ENCODE measurements at regions not wholly inside any gene's neighbourhood (a gene's known extent, or its start where the extent isn't known, plus 50 kb on each side); places are given as distances from the start of the nearest gene placed in this dataset.

DNA sequence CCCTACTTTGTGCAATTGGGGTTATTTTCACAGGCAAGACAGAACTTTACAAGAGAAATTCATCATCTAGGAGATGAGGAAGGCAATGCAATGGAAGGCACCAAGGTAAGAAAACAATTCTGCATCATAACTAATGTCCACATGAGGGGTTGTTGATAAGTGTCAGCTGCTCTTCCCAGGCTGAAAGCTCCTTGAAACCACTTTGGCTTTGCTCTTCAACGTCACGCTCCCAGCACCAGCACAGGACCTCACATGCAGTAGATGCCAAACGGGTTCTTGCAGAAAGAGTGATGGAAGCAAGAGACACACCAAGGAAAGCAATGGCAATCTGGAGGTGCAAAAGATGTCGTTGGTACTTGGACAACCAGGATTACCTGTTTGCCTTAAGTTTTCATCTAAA lies 485.5 kb downstream of the BCL11B start:
- POLR2A ChIA-PET: no interaction called here
- H3K4me1 ChIP-seq: no peaks in the 10 kb centered on the region
- no peaks in the 10 kb centered on the region for H3K9me3 ChIP-seq
- peaks cover 8% of the 10 kb centered on the region for H3K27me3 Mint-ChIP-seq (ENCODE audit: insufficient read depth, unreplicated experiment)
- no peak for DNase-seq
- TF ChIP-seq, protein P1, sequence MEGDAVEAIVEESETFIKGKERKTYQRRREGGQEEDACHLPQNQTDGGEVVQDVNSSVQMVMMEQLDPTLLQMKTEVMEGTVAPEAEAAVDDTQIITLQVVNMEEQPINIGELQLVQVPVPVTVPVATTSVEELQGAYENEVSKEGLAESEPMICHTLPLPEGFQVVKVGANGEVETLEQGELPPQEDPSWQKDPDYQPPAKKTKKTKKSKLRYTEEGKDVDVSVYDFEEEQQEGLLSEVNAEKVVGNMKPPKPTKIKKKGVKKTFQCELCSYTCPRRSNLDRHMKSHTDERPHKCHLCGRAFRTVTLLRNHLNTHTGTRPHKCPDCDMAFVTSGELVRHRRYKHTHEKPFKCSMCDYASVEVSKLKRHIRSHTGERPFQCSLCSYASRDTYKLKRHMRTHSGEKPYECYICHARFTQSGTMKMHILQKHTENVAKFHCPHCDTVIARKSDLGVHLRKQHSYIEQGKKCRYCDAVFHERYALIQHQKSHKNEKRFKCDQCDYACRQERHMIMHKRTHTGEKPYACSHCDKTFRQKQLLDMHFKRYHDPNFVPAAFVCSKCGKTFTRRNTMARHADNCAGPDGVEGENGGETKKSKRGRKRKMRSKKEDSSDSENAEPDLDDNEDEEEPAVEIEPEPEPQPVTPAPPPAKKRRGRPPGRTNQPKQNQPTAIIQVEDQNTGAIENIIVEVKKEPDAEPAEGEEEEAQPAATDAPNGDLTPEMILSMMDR (IDR thresholded peaks at IDR 0.05; ENCODE audit: insufficient read depth in 1 of 2, low read depth in 1 of 2, low read length in 1 of 2, severe bottlenecking in 1 of 2, unreplicated experiment in 1 of 2): no peak
- no peaks in the 10 kb centered on the region for H3K36me3 Mint-ChIP-seq (ENCODE audit: insufficient read depth, unreplicated experiment)
- H3K27me3 ChIP-seq (replicated peaks; ENCODE audit: control insufficient read depth, insufficient read depth, low read length): no peaks in the 10 kb centered on the region
- CTCF ChIA-PET: no interaction called here
- no peaks in the 10 kb centered on the region for H3K36me3 ChIP-seq (ENCODE audit: control insufficient read depth, insufficient read depth, low read length)
- H3K9me3 Mint-ChIP-seq (ENCODE audit: unreplicated experiment): peaks cover 21% of the 10 kb centered on the region
- H3K4me3 Mint-ChIP-seq (ENCODE audit: unreplicated experiment): no peak overlapping the region
- no peak overlapping the region for H3K27ac Mint-ChIP-seq (ENCODE audit: unreplicated experiment)
- H3K4me3 ChIP-seq (ENCODE audit: low read depth, low read length): no peak overlapping the region
- no TSS peak for BruUV-seq (replicated peaks)
- H3K4me1 Mint-ChIP-seq (ENCODE audit: low read depth, unreplicated experiment): no peaks in the 10 kb centered on the region
- intact Hi-C loops (cut with micrococcal nuclease; ENCODE audit: unreplicated experiment): no loop called here

DNA sequence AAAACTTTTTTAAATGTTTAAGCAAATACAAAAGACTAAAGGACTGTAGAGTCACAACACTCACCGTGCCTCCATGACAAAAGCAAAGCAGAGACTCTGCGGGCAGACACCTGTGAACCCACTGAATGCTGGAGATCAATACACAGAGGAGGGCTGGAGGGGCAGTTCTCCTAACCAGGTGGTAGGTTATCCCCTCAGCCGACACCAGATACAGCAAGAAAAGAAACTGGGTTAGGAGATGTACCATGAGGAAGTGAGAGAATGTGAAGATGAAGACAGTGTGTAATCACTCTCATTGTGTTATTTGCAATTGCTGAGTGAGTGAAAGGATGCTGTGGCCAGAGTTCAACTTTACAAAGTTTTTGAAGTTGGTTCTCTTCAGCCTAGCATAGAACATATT lies 480.3 kb downstream of the BCL11B start:
- Histone ChIP-seq H3K4me1 (no peaks in the 10 kb centered on the region), H3K9me3 (no peaks in the 10 kb centered on the region), H3K27me3 (replicated peaks; ENCODE audit: control insufficient read depth, insufficient read depth, low read length) (no peaks in the 10 kb centered on the region), H3K4me3 (ENCODE audit: low read depth, low read length) (no peak overlapping the region), H3K36me3 (ENCODE audit: control insufficient read depth, insufficient read depth, low read length) (no peaks in the 10 kb centered on the region)
- Mint-ChIP-seq H3K4me3 (ENCODE audit: unreplicated experiment) (no peak overlapping the region), H3K27me3 (ENCODE audit: insufficient read depth, unreplicated experiment) (peaks cover 8% of the 10 kb centered on the region), H3K27ac (ENCODE audit: unreplicated experiment) (no peak overlapping the region), H3K4me1 (ENCODE audit: low read depth, unreplicated experiment) (no peaks in the 10 kb centered on the region), H3K9me3 (ENCODE audit: unreplicated experiment) (peaks cover 43% of the 10 kb centered on the region), H3K36me3 (ENCODE audit: insufficient read depth, unreplicated experiment) (no peaks in the 10 kb centered on the region)
- intact Hi-C loops (cut with micrococcal nuclease; ENCODE audit: unreplicated experiment): no loop called here
- ChIA-PET POLR2A (no interaction called here), CTCF (no interaction called here)
- TF ChIP-seq, protein P1 (IDR thresholded peaks at IDR 0.05; ENCODE audit: insufficient read depth in 1 of 2, low read depth in 1 of 2, low read length in 1 of 2, severe bottlenecking in 1 of 2, unreplicated experiment in 1 of 2): no peak
- DNase-seq: no peak
- BruUV-seq (replicated peaks): no TSS peak

DNA sequence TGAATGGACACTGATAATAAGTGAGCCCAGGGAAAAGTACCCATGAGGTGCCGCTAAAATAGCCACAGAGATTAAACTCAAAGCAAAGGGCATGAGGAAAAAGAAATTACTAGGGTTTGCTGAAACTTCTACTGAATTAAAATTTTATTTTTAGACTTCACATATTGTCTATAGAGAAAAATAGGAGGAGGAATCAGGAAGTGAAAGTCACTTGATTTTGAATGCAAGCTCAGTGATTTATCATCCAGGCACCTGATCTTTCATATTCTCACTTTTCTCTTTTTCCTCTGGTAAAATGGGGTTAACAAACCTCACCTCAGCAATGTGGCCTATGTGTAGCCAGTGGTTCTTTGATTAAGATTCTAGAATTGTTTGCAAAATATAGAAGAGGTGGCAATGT lies 479.8 kb downstream of the BCL11B start:
- TF ChIP-seq, protein P1 (IDR thresholded peaks at IDR 0.05; ENCODE audit: insufficient read depth in 1 of 2, low read depth in 1 of 2, low read length in 1 of 2, severe bottlenecking in 1 of 2, unreplicated experiment in 1 of 2): no peak
- no TSS peak for BruUV-seq (replicated peaks)
- DNase-seq: no peak
- peaks cover 43% of the 10 kb centered on the region for H3K9me3 Mint-ChIP-seq (ENCODE audit: unreplicated experiment)
- no peaks in the 10 kb centered on the region for H3K4me1 Mint-ChIP-seq (ENCODE audit: low read depth, unreplicated experiment)
- Histone ChIP-seq H3K4me3 (ENCODE audit: low read depth, low read length) (no peak overlapping the region), H3K36me3 (ENCODE audit: control insufficient read depth, insufficient read depth, low read length) (no peaks in the 10 kb centered on the region), H3K27me3 (replicated peaks; ENCODE audit: control insufficient read depth, insufficient read depth, low read length) (no peaks in the 10 kb centered on the region), H3K9me3 (no peaks in the 10 kb centered on the region), H3K4me1 (no peaks in the 10 kb centered on the region)
- ChIA-PET POLR2A (no interaction called here), CTCF (no interaction called here)
- H3K4me3 Mint-ChIP-seq (ENCODE audit: unreplicated experiment): no peak overlapping the region
- H3K27ac Mint-ChIP-seq (ENCODE audit: unreplicated experiment): no peak overlapping the region
- intact Hi-C loops (cut with micrococcal nuclease; ENCODE audit: unreplicated experiment): no loop called here
- H3K36me3 Mint-ChIP-seq (ENCODE audit: insufficient read depth, unreplicated experiment): no peaks in the 10 kb centered on the region
- H3K27me3 Mint-ChIP-seq (ENCODE audit: insufficient read depth, unreplicated experiment): peaks cover 8% of the 10 kb centered on the region

Measured in Caco-2 (cell line).